Liver (tissue), 8 donors: ENCODE measurements at regions not wholly inside any gene's neighbourhood (a gene's known extent, or its start where the extent isn't known, plus 50 kb on each side); places are given as distances from the start of the nearest gene placed in this dataset.
A peak's percentile ranks its signal among the peaks of the same experiment; 100 is the strongest.

Experiments used
- DNase-seq: peaks from one replicate; pipeline ENCODE4 v3.0.0-alpha.2; 2017; ENCODE audit warnings: low spot score
- H3K27ac ChIP-seq, 2 donors: one replicate each; pipeline ENCODE4 v1.7.0; 2013; ENCODE audit warnings: inconsistent platforms in 2 of 2, low read length in 2 of 2, control low read depth in 1 of 2, low read depth in 1 of 2, mild to moderate bottlenecking in 1 of 2
- H3K27me3 ChIP-seq, 4 donors: one replicate each; pipeline versions ENCODE4 v1.6.1 to v1.7.0; 2013; ENCODE audit warnings: low read length in 3 of 4, inconsistent platforms in 1 of 4, mild to moderate bottlenecking in 1 of 4, moderate library complexity in 1 of 4; ENCODE audit not compliant: control insufficient read depth in 4 of 4, insufficient read depth in 4 of 4
- H3K36me3 ChIP-seq, 4 donors: one replicate each; pipeline versions ENCODE4 v1.6.1 to v1.7.0; 2013; ENCODE audit warnings: low read length in 3 of 4, mild to moderate bottlenecking in 3 of 4, low read depth in 1 of 4, moderate library complexity in 1 of 4; ENCODE audit not compliant: control insufficient read depth in 4 of 4, insufficient read depth in 3 of 4
- H3K4me1 ChIP-seq, 4 donors: one replicate each; pipeline versions ENCODE4 v1.6.1 to v1.7.0; 2013; ENCODE audit warnings: low read length in 3 of 4, mild to moderate bottlenecking in 3 of 4, moderate library complexity in 1 of 4; ENCODE audit not compliant: control insufficient read depth in 4 of 4, insufficient read depth in 4 of 4
- H3K4me3 ChIP-seq, 3 donors: one replicate each; pipeline versions ENCODE4 v1.6.1 to v1.7.0; 2013; ENCODE audit warnings: low read length in 3 of 3, control low read depth in 1 of 3, low read depth in 1 of 3, mild to moderate bottlenecking in 1 of 3
- H3K9ac ChIP-seq, 2 donors: one replicate each; pipeline ENCODE4 v1.7.0; 2013; ENCODE audit warnings: low read length in 2 of 2, mild to moderate bottlenecking in 2 of 2, moderate library complexity in 2 of 2, control low read depth in 1 of 2, low read depth in 1 of 2
- H3K9me3 ChIP-seq, 4 donors: one replicate each; pipeline versions ENCODE4 v1.6.1 to v1.7.0; 2013; ENCODE audit warnings: low read length in 3 of 4; ENCODE audit not compliant: control insufficient read depth in 4 of 4
- ATF3 ChIP-seq: IDR thresholded peaks from 2 replicates; pipeline ENCODE4 v1.6.1; 2016; ENCODE audit warnings: antibody characterized with exemption
- CTCF ChIP-seq: fragments of 150-350 bp; IDR thresholded peaks from 2 replicates; pipeline ENCODE4 v1.5.1; 2017; ENCODE audit warnings: improper control_type of control experiment, low read depth, low read length; ENCODE audit not compliant: missing input control
- EGR1 ChIP-seq, 2 donors: IDR thresholded peaks; 2 replicates each; pipeline ENCODE4 v1.6.1; 2016 to 2018; ENCODE audit warnings: antibody characterized with exemption in 2 of 2, low read depth in 2 of 2
- FOXA1 ChIP-seq: IDR thresholded peaks from 2 replicates; pipeline ENCODE4 v1.6.1; 2016; ENCODE audit warnings: antibody characterized with exemption
- FOXA2 ChIP-seq: IDR thresholded peaks from 2 replicates; pipeline ENCODE4 v1.6.1; 2016; ENCODE audit warnings: antibody characterized with exemption
- GABPA ChIP-seq, 2 donors: IDR thresholded peaks in 1 of 2; conservative IDR thresholded peaks in 1 of 2; 2 replicates each; pipeline ENCODE4 v1.6.1; 2016; ENCODE audit warnings: antibody characterized with exemption in 2 of 2, mild to moderate bottlenecking in 1 of 2, moderate library complexity in 1 of 2
- HNF4A ChIP-seq, 2 donors: conservative IDR thresholded peaks; 2 replicates each; pipeline ENCODE4 v1.6.1; 2016; ENCODE audit warnings: antibody characterized with exemption in 2 of 2, mild to moderate bottlenecking in 2 of 2
- HNF4G ChIP-seq: IDR thresholded peaks from 2 replicates; pipeline ENCODE4 v1.6.1; 2016; ENCODE audit warnings: antibody characterized with exemption
- JUND ChIP-seq, 2 donors: IDR thresholded peaks; 2 replicates each; pipeline ENCODE4 v1.6.1; 2016; ENCODE audit warnings: antibody characterized with exemption in 2 of 2
- MAX ChIP-seq: IDR thresholded peaks from 2 replicates; pipeline ENCODE4 v1.6.1; 2016; ENCODE audit warnings: antibody characterized with exemption
- NR2F2 ChIP-seq: IDR thresholded peaks from 2 replicates; pipeline ENCODE4 v1.6.1; 2016; ENCODE audit warnings: antibody characterized with exemption
- RAD21 ChIP-seq, 2 donors: IDR thresholded peaks; 2 replicates each; pipeline ENCODE4 v1.6.1; 2016; ENCODE audit warnings: antibody characterized with exemption in 2 of 2, mild to moderate bottlenecking in 2 of 2
- REST ChIP-seq: IDR thresholded peaks from 2 replicates; pipeline ENCODE4 v1.6.1; 2016; ENCODE audit warnings: antibody characterized with exemption, mild to moderate bottlenecking
- RXRA ChIP-seq, 2 donors: IDR thresholded peaks; 2 replicates each; pipeline ENCODE4 v1.6.1; 2017 to 2018; ENCODE audit warnings: antibody characterized with exemption in 2 of 2, mild to moderate bottlenecking in 1 of 2
- SP1 ChIP-seq: IDR thresholded peaks from 2 replicates; pipeline ENCODE4 v1.6.1; 2018; ENCODE audit warnings: antibody characterized with exemption, mild to moderate bottlenecking
- TAF1 ChIP-seq: conservative IDR thresholded peaks from 2 replicates; pipeline ENCODE4 v1.6.1; 2016; ENCODE audit warnings: antibody characterized with exemption, mild to moderate bottlenecking
- YY1 ChIP-seq: IDR thresholded peaks from 2 replicates; pipeline ENCODE4 v1.6.1; 2016; ENCODE audit warnings: antibody characterized with exemption, mild to moderate bottlenecking
- ZBTB33 ChIP-seq: IDR thresholded peaks from 2 replicates; pipeline ENCODE4 v1.6.1; 2016; ENCODE audit warnings: antibody characterized with exemption
- WGBS: extraction: QIAGEN DNeasy Blood & Tissue Kit; methylation state at CpG from one replicate; pipeline ENCODE4 v1.1.7; 2013; 5-methylcytosine and 5-hydroxymethylcytosine counted together
- donor health status: healthy.
- donor health status: healthy.
- donor health status: healthy.
- donor health status: healthy.
- donor health status: healthy.

- no peak for DNase-seq
- no peak overlapping the region for H3K4me3 ChIP-seq
- TF ChIP-seq RAD21 (IDR thresholded peaks at IDR 0.05) (peak in 1 of 2 donors; percentile 12), GABPA (IDR thresholded peaks at IDR 0.05 in 1 of 2, conservative IDR thresholded peaks at IDR 0.05 in 1 of 2) (no peak), FOXA1 (peak; percentile 42), FOXA2 (peak; percentile 33), JUND (IDR thresholded peaks at IDR 0.05) (peak; percentile 48 to 74), ZBTB33 (peak; percentile 47), NR2F2 (no peak), ATF3 (no peak), REST (no peak), HNF4G (peak; percentile 17), MAX (no peak), HNF4A (conservative IDR thresholded peaks at IDR 0.05) (peak in 1 of 2 donors; percentile 42), RXRA (IDR thresholded peaks at IDR 0.05) (peak; percentile 38 to 66), EGR1 (IDR thresholded peaks at IDR 0.05; ENCODE audit: low read depth in 2 of 2) (no peak), TAF1 (no peak), SP1 (peak; percentile 85), CTCF (no peak), YY1 (peak; percentile 26)
- H3K9me3 ChIP-seq: no peaks in the 10 kb centered on the region
- H3K27ac ChIP-seq: peak overlapping the region; percentile 95
- H3K36me3 ChIP-seq: no peaks in the 10 kb centered on the region
- H3K27me3 ChIP-seq: no peaks in the 10 kb centered on the region
- H3K4me1 ChIP-seq: peaks cover 21 to 57% (median 36%) of the 10 kb centered on the region in 4 donors
- peak overlapping the region in 1 of 2 donors; percentile 39 for H3K9ac ChIP-seq
- 26% methylated on average over 5 of the region's 5 CpGs for WGBS
Observed at GRCh38 chr1:9435854-9436640, 103.2 kb upstream of the SLC25A33 start.
